ENCODE measurements at regions not wholly inside any gene's neighbourhood (a gene's known extent, or its start where the extent isn't known, plus 50 kb on each side); places are given as distances from the start of the nearest gene placed in this dataset.

DNA sequence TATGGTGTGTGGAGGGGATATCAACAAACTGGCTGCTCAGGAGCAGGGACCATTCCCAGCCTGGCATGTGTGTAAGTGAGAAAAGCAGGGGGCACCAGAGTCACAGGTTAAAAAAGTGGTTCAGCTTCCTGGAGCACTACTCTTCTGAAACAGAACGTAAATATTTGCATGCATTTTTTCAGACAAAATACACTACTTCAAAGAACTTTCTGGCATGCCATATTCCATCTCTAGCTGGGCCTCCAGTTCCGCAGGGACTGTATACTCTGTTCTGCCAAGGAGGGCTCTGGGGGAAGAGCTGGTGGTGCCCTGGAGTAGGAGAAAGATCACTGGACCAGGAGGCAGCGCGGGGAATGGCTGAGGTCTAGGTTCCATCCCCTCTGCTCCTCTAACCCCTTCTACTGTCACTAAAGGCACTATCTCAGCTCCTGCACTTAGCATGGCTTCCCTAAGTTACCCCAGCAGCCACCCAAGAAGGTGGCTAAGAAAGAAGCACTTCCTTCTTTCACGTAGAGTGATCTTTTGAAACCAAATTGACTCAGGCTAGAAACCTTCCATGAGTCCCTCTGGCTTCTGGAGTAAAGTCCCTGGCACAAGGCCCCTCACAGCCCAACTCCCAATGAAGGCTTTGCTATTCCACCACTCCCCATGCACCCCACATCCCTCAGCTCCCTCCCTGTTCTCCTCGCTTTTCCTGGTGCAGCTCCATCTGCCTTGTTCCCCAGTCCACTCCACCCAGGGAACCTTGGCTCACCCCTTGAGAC lies 57.6 kb upstream of the CABLES1 start:
- DNase-seq = peak in 1 of 5 experiments; percentile 37

DNA sequence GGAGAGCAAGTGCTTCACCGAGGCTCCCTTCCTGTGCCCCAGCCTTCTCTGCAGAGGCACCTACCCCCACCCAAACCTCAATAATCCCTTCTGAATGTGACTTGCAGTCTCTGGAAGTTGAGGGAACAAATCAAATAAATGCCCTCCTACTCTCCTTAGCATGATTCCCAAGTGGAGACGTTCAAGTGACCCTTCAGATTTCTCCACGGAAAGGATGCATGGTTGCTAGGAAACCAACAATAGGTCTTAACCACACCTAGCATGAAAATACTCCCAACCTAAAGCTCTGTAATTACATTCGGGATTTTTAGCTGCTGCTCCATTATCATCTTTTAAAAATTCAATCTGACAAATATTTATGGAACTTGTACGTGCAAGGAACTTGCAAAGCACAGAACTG lies 50.2 kb upstream of the CABLES1 start:
- DNase-seq = no peak

Measured in T-helper 2 cell (primary cell).